Activated CD4-positive, alpha-beta T cell treated with anti-CD3 and anti-CD28 coated beads for 36 hours (primary cell): ENCODE measurements at regions not wholly inside any gene's neighbourhood (a gene's known extent, or its start where the extent isn't known, plus 50 kb on each side); places are given as distances from the start of the nearest gene placed in this dataset.
A peak's percentile ranks its signal among the peaks of the same experiment; 100 is the strongest.

ENCODE experiments used
- ATAC-seq: fragments of 200-7000 bp; cut with Tn5 transposase; one replicate; pipeline ENCODE4 v1.10.0; 2021; ENCODE audit warnings: mild to moderate bottlenecking, moderate library complexity
- CTCF ChIA-PET: fragments of 350-600 bp; sonication (Branson Sonifier 250); formaldehyde crosslinking; loops from one replicate; lab custom pipeline; 2021; ENCODE audit warnings: antibody characterized with exemption; lab: Charles Lee
- POLR2A ChIA-PET: fragments of 350-600 bp; sonication (Branson Sonifier 250); formaldehyde crosslinking; loops from one replicate; lab custom pipeline; 2021; ENCODE audit warnings: antibody characterized with exemption, inconsistent platforms; lab: Charles Lee
- DNase-seq: peaks from one replicate; pipeline ENCODE4 v3.0.0-alpha.2; 2020
- H3K27ac Mint-ChIP-seq: one replicate; pipeline ENCODE4 v1.8.0; 2021; ENCODE audit warnings: mixed read lengths
- H3K27me3 Mint-ChIP-seq: one replicate; pipeline ENCODE4 v1.8.0; 2021; ENCODE audit warnings: mixed read lengths
- H3K36me3 Mint-ChIP-seq: one replicate; pipeline ENCODE4 v1.8.0; 2021; ENCODE audit warnings: low read depth, mixed read lengths
- H3K4me1 Mint-ChIP-seq: one replicate; pipeline ENCODE4 v1.8.0; 2021; ENCODE audit warnings: mixed read lengths
- H3K4me3 Mint-ChIP-seq: one replicate; pipeline ENCODE4 v1.8.0; 2021; ENCODE audit warnings: mild to moderate bottlenecking, moderate library complexity, mixed read lengths
- H3K9me3 Mint-ChIP-seq: one replicate; pipeline ENCODE4 v1.8.0; 2021; ENCODE audit warnings: low read depth, mixed read lengths
- intact Hi-C, 2 experiments: fragments of 100-400 bp; cut with DNase I in 1 of 2; cut with micrococcal nuclease in 1 of 2; formaldehyde crosslinking; loops; one replicate each; pipeline versions ENCODE4 v1.14.2 to v1.15.1; 2022 to 2024; cut with DNase I, micrococcal nuclease

- ChIA-PET CTCF (no interaction called here), POLR2A (no interaction called here)
- Mint-ChIP-seq H3K9me3 (no peaks in the 10 kb centered on the region), H3K4me3 (no peak overlapping the region), H3K27me3 (peaks cover 13% of the 10 kb centered on the region), H3K36me3 (no peaks in the 10 kb centered on the region), H3K27ac (no peak overlapping the region), H3K4me1 (peaks cover 3% of the 10 kb centered on the region)
- intact Hi-C loops: no loop called here
- DNase-seq (no peak), ATAC-seq (no peak)
Measured at GRCh38 chr1:221887758-221888157, 145.9 kb upstream of the DUSP10 start.

- ChIA-PET CTCF (no interaction called here), POLR2A (no interaction called here)
- Mint-ChIP-seq H3K27ac (no peak overlapping the region), H3K4me3 (no peak overlapping the region), H3K27me3 (peaks cover 13% of the 10 kb centered on the region), H3K4me1 (peaks cover 3% of the 10 kb centered on the region), H3K36me3 (no peaks in the 10 kb centered on the region), H3K9me3 (no peaks in the 10 kb centered on the region)
- intact Hi-C loops: no loop called here
- ATAC-seq (no peak), DNase-seq (no peak)
Measured at GRCh38 chr1:221887415-221887746, 145.5 kb upstream of the DUSP10 start.

GRCh38 chr1:221886743-221887414 lies 145.0 kb upstream of the DUSP10 start:
- POLR2A ChIA-PET: no interaction called here
- CTCF ChIA-PET: no interaction called here
- Mint-ChIP-seq H3K9me3 (no peaks in the 10 kb centered on the region), H3K27ac (no peak overlapping the region), H3K4me1 (peaks cover 3% of the 10 kb centered on the region), H3K4me3 (no peak overlapping the region), H3K27me3 (peaks cover 13% of the 10 kb centered on the region), H3K36me3 (no peaks in the 10 kb centered on the region)
- ATAC-seq: no peak
- intact Hi-C loops: no loop called here
- DNase-seq: no peak

GRCh38 chr1:221886311-221886710 lies 144.4 kb upstream of the DUSP10 start:
- peaks cover 3% of the 10 kb centered on the region for H3K4me1 Mint-ChIP-seq
- H3K9me3 Mint-ChIP-seq: no peaks in the 10 kb centered on the region
- DNase-seq (no peak), ATAC-seq (no peak)
- no peak overlapping the region for H3K4me3 Mint-ChIP-seq
- intact Hi-C loops: no loop called here
- ChIA-PET POLR2A (no interaction called here), CTCF (no interaction called here)
- peaks cover 13% of the 10 kb centered on the region for H3K27me3 Mint-ChIP-seq
- no peaks in the 10 kb centered on the region for H3K36me3 Mint-ChIP-seq
- no peak overlapping the region for H3K27ac Mint-ChIP-seq

GRCh38 chr1:221884821-221885220 lies 142.9 kb upstream of the DUSP10 start:
- Mint-ChIP-seq H3K4me1 (no peaks in the 10 kb centered on the region), H3K9me3 (no peaks in the 10 kb centered on the region), H3K4me3 (no peak overlapping the region), H3K27ac (no peak overlapping the region), H3K36me3 (no peaks in the 10 kb centered on the region), H3K27me3 (peaks cover 13% of the 10 kb centered on the region)
- intact Hi-C loops: no loop called here
- POLR2A ChIA-PET: no interaction called here
- DNase-seq (no peak), ATAC-seq (no peak)
- CTCF ChIA-PET: no interaction called here

GRCh38 chr1:221881805-221882581 lies 140.1 kb upstream of the DUSP10 start:
- ChIA-PET CTCF (no interaction called here), POLR2A (no interaction called here)
- Mint-ChIP-seq H3K4me1 (peaks cover 8% of the 10 kb centered on the region), H3K36me3 (no peaks in the 10 kb centered on the region), H3K4me3 (no peak overlapping the region), H3K27ac (no peak overlapping the region), H3K9me3 (no peaks in the 10 kb centered on the region), H3K27me3 (peaks cover 10% of the 10 kb centered on the region)
- DNase-seq (no peak), ATAC-seq (no peak)
- intact Hi-C loops: no loop called here

GRCh38 chr1:221880182-221880581 lies 138.3 kb upstream of the DUSP10 start:
- intact Hi-C loops: no loop called here
- H3K27ac Mint-ChIP-seq: no peak overlapping the region
- H3K27me3 Mint-ChIP-seq: peaks cover 10% of the 10 kb centered on the region
- no peak overlapping the region for H3K4me3 Mint-ChIP-seq
- DNase-seq (no peak), ATAC-seq (no peak)
- no peaks in the 10 kb centered on the region for H3K9me3 Mint-ChIP-seq
- no peaks in the 10 kb centered on the region for H3K36me3 Mint-ChIP-seq
- CTCF ChIA-PET: no interaction called here
- POLR2A ChIA-PET: no interaction called here
- peaks cover 8% of the 10 kb centered on the region for H3K4me1 Mint-ChIP-seq

- no peak for DNase-seq
- POLR2A ChIA-PET: interaction anchor here (1.0 kb wide), 1 partner anchor 136 kb away, joined by 3 read pairs; the partner anchor contains the start of gene DUSP10
Measured at GRCh38 chr1:221878134-221878533, 136.2 kb upstream of the DUSP10 start.

GRCh38 chr1:221877311-221877710 lies 135.4 kb upstream of the DUSP10 start:
- Mint-ChIP-seq H3K9me3 (no peaks in the 10 kb centered on the region), H3K4me3 (no peak overlapping the region), H3K27me3 (peaks cover 10% of the 10 kb centered on the region), H3K36me3 (no peaks in the 10 kb centered on the region), H3K27ac (no peak overlapping the region), H3K4me1 (peaks cover 8% of the 10 kb centered on the region)
- POLR2A ChIA-PET: interaction anchor here (0.7 kb wide), 1 partner anchor 36 kb away, joined by 4 read pairs; no protein-coding TSS in a partner anchor
- CTCF ChIA-PET: interaction anchor here (0.6 kb wide), 1 partner anchor 1256 kb away, joined by 3 read pairs; no protein-coding TSS in a partner anchor
- ATAC-seq: no peak
- intact Hi-C loops: no loop called here
- no peak for DNase-seq

More at GRCh38 chr1:221878134-221878533, 136.2 kb upstream of the DUSP10 start:
- intact Hi-C loops: loop anchor here in 1 of 2 experiments (2.0 kb wide), 1 partner anchor 39 kb away; no protein-coding TSS in a partner anchor
- H3K4me1 Mint-ChIP-seq: peaks cover 8% of the 10 kb centered on the region
- H3K27me3 Mint-ChIP-seq: peaks cover 10% of the 10 kb centered on the region
- H3K9me3 Mint-ChIP-seq: no peaks in the 10 kb centered on the region
- peak; percentile 87 for ATAC-seq
- CTCF ChIA-PET: interaction anchor here (0.8 to 1.4 kb wide), 3 partner anchors 94 to 136 kb away, joined by 3 to 4 read pairs (median 3); partner anchors contain the start of gene DUSP10
- no peaks in the 10 kb centered on the region for H3K36me3 Mint-ChIP-seq
- H3K4me3 Mint-ChIP-seq: no peak overlapping the region
- no peak overlapping the region for H3K27ac Mint-ChIP-seq

- H3K4me1 Mint-ChIP-seq: peaks cover 8% of the 10 kb centered on the region
- H3K36me3 Mint-ChIP-seq: no peaks in the 10 kb centered on the region
- no peaks in the 10 kb centered on the region for H3K9me3 Mint-ChIP-seq
- ATAC-seq: no peak
- ChIA-PET POLR2A (interaction anchor here (0.5 kb wide), 1 partner anchor 252 kb away, joined by 5 read pairs; no protein-coding TSS in a partner anchor), CTCF (interaction anchor here (0.6 kb wide), 1 partner anchor 449 kb away, joined by 3 read pairs; no protein-coding TSS in a partner anchor)
- no peak for DNase-seq
- H3K27ac Mint-ChIP-seq: no peak overlapping the region
- H3K27me3 Mint-ChIP-seq: peaks cover 10% of the 10 kb centered on the region
- H3K4me3 Mint-ChIP-seq: no peak overlapping the region
- intact Hi-C loops: no loop called here
Measured at GRCh38 chr1:221875004-221875330, 133.1 kb upstream of the DUSP10 start.

GRCh38 chr1:221874285-221875003 lies 132.6 kb upstream of the DUSP10 start:
- intact Hi-C loops: no loop called here
- Mint-ChIP-seq H3K27ac (no peak overlapping the region), H3K36me3 (no peaks in the 10 kb centered on the region), H3K9me3 (no peaks in the 10 kb centered on the region), H3K4me1 (peaks cover 8% of the 10 kb centered on the region), H3K27me3 (peaks cover 10% of the 10 kb centered on the region), H3K4me3 (no peak overlapping the region)
- POLR2A ChIA-PET: no interaction called here
- CTCF ChIA-PET: interaction anchor here (0.6 kb wide), 1 partner anchor 449 kb away, joined by 3 read pairs; no protein-coding TSS in a partner anchor
- ATAC-seq (no peak), DNase-seq (no peak)
